GM11168 (cell line): ENCODE measurements at regions not wholly inside any gene's neighbourhood (a gene's known extent, or its start where the extent isn't known, plus 50 kb on each side); places are given as distances from the start of the nearest gene placed in this dataset.

Experiments
- in situ Hi-C: fragments of 300-500 bp; cut with MboI; formaldehyde crosslinking; loops from one replicate; pipeline ENCODE4 v1.12.0; 2022; ENCODE audit warnings: low sequenced_read_pairs; ENCODE audit not compliant: unreplicated experiment

DNA sequence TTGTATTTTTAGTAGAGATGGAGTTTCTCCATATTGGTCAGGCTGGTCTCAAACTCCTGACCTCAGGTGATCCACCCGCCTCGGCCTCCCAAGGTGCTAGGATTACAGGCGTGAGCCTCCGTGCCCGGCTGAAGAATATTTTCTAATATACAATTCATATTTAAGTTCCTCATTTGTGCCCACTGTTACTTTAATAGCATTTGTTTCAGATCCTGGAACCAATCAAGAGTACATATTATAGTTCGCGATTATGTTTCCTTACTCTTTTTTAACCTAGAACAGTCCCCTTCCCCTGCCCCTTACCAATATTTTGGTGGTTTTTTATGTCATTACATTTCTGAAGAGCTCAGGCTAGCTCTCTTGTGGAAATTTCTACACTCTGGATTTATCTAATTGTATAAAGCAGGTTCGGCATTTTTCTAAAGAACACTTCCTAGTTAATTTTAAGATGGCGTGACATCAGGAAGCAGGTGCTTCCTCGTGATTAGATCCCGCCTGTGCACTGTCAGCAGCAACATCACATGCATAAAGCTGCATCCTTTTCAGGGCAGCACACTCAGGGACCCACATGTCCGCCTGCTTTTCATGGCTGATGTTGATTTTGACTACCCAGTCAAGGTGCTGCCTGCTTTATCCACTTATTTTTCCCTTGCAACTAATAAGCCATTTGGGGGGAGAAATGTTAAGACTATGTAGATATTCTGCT is 88.7 kb upstream of the EPHB3 start:
- in situ Hi-C loops = no loop called here

DNA sequence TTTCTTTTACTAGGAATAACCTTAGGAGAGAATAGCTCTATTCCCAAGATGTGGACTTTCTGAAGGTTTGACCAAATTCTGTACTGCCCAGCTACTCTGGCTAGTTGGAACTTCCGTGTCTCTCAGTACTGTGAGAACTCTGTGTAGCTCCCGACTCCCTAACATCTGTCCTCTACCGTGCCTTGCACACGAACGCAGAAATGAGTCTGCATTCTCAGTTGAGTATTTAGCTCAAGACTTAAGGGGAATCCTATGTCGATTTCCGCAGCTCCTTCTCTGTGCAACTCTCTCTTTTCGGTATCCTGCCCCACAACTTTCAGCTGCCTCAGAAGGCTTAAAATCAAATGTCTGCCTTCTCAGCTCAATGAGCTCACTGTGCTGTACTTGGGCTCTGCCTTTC is 86.7 kb upstream of the EPHB3 start:
- in situ Hi-C loops = no loop called here

DNA sequence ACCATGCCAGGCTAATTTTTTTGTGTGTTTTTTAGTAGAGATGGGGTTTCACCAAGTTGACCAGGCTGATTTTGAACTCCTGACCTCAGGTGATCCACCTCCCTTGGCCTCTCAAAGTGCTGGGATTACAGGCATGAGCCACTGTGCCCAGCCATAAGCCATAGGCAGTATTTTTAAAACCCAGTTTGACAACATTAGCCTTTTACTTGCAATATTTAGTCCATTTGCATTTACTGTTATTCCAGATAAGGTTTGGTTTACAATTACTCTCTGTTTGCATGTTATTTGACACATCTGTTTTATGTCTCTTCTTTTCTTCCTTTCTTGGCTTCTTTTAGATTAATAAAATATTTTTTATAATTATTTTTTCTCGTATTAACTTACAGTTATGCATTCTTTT is 83.6 kb upstream of the EPHB3 start:
- in situ Hi-C loops = no loop called here

DNA sequence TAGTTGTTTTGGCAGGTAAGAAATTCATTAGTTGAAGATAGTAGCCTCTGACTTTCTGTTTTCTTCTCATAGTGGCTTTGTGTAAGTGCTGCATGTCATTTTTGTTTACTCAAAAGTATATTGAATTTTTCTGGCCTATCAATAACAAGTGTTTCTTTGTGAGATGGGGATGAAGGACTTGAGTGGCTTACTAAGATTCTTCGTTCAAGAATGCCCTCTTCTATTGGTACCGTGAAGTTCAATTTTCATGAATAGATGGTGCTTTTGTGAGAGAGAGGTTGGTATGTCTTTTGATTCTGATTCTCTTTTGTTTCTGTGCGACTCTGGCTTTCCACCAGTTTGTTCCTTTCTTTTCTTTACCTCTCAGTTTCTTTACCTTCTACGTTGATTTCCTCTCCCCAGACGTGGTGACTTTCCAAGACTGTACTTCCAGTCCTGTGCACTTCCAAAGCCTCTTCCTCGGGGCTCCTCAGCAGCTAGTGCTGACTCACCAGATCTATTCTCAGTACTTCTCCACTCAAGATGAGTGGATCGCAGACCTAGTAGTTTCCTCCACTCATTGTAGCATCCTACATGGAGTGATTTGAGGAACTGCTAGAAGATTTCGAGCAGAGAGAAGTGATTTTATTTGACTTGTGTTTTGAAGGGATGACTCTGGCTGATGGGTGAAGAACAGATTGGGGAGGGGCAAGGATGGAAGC is 82.0 kb upstream of the EPHB3 start:
- in situ Hi-C loops = no loop called here

DNA sequence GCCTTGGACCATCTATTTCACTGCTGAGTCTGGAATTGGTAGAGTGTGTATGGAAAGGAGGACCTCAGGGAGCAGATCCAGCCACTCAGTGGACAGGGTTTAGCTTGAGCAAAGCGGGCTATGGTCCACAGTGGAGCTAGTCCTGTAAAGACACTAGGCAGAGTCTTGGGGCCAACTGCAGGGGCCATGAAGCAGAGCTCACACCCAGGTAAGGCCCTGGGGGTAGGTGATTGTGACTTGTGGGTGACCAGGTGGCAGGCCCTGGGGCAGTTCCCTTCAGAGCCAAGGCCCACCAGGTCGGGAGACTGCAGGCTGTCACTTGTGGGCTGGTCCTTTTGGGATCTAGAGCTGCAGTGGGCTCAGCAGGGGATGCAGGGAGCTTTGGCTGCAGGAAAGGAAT is 80.8 kb upstream of the EPHB3 start:
- in situ Hi-C loops = no loop called here

DNA sequence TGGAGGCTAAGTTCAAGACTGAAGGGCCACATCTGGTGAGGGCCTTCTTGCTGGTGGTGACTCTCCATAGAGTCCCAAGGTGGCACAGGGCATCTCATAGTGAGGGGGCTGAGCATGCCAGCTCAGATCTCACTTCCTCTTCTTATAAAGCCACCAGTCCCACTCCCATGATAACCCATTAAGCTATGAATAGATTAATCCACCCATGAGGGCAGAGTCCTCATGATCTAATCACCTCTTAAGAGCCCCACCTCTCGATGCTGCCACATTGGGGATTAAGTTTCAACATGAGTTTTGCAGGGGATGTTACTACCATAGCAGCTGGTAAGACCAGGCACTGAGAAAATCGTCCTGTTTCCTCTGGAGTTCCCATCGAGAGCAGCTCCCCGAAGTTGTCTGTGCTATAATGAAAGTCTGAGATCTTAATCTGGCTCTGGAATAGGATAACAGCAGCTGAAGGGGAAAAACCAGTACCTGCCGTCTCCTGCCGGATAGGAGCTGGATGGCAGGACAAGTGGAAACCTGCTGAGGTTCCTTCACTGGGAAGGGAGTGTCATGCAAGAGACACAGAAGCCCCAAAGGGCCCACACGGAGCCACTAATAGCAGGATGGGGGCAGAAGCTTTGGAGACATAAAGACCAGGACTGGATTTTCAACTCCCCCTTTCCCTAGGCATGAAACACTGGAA is 79.5 kb upstream of the EPHB3 start:
- in situ Hi-C loops = no loop called here

DNA sequence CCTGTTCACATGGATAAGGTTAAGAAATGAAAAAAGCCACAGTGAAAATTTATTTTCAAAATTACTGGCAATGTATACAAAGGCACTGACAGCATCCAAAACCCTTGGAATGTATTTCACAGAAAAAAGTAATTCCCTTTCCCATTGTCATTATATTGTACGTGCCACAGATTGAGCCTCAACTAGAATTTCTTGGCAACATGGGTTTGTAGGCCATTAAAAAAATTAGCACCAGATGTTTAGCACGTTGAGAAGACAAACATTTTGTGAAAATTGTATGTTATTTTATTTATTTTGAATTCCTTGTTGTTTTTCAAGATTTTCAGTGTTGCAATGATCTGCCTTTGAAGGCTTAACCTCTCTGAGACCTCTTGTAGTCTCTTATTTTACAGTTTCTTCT is 76.3 kb upstream of the EPHB3 start:
- in situ Hi-C loops = no loop called here

DNA sequence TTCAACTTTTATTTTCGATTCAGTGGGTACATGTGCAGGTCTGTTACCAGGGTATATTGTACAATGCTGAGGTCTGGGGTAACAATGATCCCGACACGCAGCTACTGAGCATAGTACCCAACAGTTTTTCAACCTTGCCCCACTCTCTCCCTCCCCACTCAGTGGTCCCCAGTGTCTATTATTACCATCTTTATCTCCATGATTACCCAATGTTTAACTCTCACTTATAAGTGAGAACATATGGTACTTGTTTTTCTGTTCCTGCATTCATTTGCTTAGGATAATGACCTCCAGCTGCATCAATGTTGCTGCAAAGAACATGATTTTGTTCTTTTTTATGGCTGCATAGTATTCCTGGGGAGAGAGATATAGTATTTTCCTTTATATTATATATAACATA is 75.7 kb upstream of the EPHB3 start:
- in situ Hi-C loops = no loop called here

DNA sequence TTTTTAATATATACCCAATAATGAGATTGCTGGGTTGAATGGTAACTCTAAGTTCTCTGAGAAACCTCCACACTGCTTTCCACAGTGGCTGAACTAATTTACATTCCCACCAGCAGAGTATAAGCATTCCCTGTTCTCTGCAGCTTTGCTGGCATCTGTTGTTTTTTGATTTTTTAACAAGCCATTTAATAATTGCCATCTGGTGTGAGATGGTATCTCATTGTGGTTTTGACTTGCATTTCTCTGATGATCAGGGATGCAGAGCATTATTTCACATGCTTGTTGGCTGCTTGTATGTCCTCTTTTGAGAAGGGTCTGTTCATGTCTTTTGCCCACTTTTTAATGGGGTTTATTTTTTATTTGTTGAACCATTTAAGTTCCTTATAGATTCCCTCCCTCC is 75.0 kb upstream of the EPHB3 start:
- in situ Hi-C loops = no loop called here

DNA sequence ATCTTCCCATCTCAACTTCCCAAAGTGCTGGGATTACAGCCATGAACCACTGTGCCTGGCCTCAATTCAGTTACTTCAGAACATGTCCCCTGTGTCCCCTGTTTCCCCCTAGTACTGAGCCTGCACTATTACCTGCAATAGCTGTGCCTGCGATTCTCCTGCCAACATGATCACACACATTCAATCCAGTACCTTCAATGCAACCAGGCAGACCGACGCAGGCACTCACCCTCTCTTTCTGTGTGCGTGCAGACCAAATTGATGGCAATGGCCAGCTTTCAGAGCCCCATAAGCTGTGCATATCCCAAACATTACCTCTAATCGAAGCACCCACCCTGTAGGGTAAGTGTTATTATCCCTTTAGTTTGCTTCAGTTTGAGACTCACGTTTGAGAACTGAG is 73.0 kb upstream of the EPHB3 start:
- in situ Hi-C loops = no loop called here

DNA sequence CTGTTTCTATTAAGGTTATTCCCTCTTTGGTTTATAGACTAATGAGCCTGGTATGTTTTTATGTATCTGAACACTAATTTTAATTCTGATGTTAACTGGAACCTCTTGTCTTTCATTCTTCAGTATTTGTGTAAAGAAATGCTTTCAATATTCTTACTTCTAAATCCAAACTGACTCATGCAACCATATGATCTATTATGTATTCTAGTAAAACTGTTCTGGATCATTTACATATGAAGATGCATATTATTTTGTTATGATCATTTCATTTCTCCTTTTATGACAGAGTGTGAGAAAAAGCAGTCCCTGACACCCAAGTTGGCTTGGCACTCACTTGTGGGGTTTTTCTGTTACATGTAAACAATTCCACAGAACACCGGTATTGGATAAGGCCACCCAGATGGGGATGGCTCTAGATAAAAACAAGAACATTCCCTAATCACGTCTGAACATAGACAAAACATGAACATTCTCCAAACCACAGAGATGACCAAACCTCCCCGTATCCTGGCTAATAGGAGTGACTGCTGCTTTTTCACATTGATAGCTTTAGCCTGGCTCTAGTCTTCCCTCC is 72.2 kb upstream of the EPHB3 start:
- in situ Hi-C loops = no loop called here

DNA sequence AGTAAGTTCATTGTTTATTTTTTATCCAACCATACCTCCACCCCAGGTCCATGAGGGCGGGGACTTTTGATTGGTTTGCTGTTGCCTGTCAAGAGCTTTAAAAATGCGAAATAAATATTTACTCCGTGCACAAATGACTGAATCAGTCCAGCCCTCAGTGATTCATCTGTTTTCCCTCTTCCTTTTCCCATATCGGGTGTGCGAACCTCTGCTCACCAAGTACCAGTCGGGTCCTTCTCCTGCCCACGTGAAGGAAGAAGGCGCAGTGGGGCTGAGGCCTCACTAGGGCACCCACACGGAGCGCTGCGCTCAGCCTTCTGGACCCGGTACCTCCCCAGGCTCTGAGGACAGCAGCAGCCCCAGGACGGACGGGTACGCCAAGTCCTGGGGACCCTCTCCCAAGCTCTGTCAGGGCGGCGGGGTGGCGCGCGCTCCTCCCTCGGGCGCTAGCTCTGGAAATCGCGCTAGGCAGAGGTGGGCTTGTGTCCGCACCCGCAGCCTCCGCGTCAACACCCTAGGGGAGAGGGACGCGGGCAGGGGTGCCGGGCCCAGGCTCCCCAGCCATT is 70.5 kb upstream of the EPHB3 start:
- in situ Hi-C loops = no loop called here

DNA sequence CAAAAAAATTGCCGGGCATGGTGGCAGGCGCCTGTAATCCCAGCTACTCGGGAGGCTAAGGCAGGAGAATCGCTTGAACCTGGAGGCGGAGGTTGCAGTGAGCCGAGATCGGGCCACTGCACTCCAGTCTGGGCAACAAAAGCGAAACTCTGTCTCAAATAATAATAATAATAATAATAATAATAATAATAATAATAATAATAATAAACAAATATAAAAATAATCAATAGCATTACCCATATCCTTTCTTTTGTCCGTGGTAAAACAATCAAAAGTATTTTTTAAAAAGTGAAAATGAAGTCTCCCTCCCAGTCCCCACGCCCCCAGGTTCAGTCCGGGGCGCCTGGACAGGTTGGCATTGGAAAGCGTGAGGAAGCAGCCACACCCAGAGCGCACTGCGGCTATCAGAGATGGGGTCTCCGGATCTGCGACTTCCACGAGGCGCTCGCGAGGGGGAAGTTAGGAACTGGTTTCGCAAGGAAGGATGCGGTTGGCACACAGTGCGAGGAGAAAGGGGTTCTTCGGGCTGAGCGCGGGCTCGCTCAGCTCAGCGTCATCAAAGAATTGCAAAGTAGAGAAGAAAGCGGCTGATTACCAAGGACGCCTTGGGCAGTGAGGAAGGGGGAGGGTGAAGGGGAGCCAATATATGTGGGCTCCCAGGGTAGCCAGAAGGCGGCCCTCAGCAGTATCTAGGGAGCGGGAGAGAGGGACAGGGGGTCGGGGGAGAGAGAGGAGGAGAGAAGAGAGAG is 69.5 kb upstream of the EPHB3 start:
- in situ Hi-C loops = no loop called here

DNA sequence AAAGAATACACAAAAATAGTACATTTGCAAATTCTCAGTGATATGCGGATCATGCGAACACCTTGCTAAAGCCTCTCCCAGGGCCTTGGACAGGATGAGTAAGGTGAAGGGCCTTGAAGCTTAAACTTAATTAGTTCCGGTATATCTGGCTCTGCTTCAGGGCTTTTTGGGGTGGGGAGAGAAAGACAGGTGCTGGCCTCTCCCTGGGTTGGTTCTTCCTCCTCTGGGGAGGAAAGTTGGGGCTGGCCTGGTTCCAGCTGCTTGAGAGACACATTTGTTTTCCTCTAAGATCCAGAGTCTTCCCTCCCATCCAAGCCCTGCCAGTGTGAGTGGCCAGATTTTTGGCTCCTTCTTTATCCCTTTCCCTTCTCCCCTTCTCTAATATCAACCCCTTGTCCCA is 64.7 kb upstream of the EPHB3 start:
- in situ Hi-C loops = no loop called here

DNA sequence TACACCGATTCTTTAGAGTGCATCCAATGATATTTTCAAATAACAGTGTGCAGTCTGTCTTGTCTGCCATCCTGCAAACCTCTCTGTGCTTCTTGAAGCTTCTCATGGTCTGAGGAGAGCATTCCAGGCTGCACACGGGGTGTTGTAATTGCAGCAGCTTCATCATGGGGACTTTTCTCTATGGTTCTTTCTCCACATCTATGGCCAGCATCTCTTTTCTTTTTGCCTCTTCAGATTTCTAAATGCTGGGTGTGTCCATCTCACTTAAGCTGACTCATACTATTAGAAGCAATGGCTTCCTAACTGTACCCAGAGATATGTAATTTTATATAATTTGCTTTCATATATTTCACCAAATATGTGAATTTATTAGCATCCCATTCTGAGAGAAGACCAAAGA is 63.8 kb upstream of the EPHB3 start:
- in situ Hi-C loops = no loop called here

DNA sequence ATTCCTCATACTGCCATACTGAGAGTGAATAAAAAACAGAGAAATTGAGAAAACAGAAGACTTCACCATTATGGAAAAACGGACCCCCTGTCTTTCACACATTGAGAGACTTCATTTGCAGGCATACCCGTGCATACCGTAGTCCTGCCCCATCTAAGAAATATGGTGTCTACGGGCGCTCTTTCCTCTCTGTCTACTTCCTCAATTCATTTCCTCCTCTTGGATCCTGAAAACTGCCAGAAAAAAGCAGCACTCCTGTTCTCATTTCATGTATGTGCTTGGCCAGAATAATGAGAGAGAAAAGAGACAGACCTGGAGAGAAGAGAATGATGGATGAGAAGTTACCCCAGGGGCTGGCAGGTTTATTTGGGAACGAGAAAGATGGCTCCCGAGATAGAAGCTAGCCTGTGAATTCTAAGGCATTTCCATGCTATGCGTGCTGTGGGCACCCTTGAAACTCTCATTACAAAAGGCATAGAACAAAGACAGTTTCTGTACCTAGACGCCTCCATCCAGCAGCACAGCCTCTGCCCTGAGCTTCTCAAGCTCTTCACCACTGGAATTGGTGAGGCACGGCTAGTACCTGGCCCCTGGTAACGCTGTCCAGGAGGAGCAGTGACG is 62.5 kb upstream of the EPHB3 start:
- in situ Hi-C loops = no loop called here

DNA sequence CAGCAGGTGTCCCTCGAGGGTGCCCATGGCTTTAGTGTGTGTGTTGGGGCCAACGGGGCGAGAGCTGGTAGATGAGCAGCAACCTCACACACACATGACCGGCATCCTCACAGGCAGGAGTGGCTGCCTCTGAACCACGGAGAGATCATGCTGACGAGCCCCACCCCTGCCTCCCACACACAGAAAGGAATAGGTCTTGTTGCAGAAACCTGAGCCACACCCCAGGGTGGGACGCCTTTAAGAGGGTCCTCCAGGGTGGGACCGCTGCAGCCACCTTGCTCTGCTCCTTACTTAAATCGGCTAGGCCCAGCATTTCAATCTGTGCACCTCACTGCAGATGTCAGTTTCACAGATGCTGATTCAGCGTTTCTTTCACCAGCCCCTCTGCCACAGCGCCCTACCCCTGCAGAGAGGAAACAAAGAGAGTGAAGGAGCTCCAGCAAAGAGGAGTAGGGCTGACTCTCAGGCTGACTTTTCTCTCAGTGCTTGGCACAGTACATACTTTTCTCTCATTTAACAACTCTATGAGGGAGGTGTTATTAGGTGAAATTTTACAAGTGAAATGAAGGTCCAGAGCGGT is 61.2 kb upstream of the EPHB3 start:
- in situ Hi-C loops = loop anchor here (10.0 kb wide), 1 partner anchor 86 kb away; no protein-coding TSS in a partner anchor

DNA sequence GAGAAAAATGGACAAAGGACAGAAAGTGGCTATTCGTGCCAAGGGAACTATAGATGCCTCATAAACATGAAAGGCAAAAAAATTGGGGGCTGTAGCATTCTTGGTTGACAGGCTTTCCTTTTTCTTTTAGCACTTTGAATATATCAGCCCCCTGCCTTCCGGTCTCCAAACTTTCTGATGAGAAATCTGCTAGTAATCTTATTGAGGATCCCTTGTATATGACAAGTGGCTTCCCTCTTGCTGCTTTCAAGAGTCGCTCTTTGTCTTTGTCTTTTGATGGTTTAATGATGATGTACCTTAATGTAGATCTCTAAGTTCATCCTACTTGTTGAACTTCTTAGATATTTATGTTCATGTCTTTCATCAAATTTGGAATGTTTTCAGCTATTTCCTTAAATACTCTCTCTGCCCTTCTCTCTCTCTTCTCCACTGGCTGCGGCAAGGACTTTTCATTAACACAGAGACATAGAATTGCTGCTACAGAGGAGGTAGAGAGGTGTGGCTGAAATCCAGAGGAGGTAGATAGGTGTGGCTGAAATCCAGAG is 59.4 kb upstream of the EPHB3 start:
- in situ Hi-C loops = loop anchor here (10.0 kb wide), 1 partner anchor 87 kb away; no protein-coding TSS in a partner anchor

DNA sequence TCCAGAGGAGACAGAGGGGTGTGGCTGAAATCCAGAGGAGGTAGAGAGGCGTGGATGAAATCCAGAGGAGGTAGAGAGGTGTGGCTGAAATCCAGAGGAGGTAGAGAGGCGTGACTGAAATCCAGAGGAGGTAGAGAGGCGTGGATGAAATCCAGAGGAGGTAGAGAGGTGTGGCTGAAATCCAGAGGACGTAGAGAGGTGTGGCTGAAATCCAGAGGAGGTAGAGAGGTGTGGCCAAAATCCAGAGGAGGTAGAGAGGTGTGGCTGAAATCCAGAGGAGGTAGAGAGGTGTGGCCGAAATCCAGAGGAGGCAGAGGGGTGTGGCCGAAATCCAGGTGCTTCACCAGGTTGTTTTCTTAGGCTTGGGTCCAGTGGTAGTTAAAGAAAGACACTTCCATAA is 58.7 kb upstream of the EPHB3 start:
- in situ Hi-C loops = loop anchor here (10.0 kb wide), 1 partner anchor 88 kb away; no protein-coding TSS in a partner anchor
